ENCODE measurements at regions not wholly inside any gene's neighbourhood (a gene's known extent, or its start where the extent isn't known, plus 50 kb on each side); places are given as distances from the start of the nearest gene placed in this dataset.

- no peaks in the 10 kb centered on the region for H3K27me3 ChIP-seq (ENCODE audit: control insufficient read depth, insufficient read depth, low read length)
- H3K9me3 ChIP-seq (ENCODE audit: control insufficient read depth, low read depth, low read length): no peaks in the 10 kb centered on the region
- H3K4me3 ChIP-seq (ENCODE audit: low read length): no peak overlapping the region
- H3K9ac ChIP-seq (ENCODE audit: low read length): no peak overlapping the region
- no peaks in the 10 kb centered on the region for H3K36me3 ChIP-seq (ENCODE audit: control insufficient read depth, low read depth, low read length)
- H3K4me1 ChIP-seq (ENCODE audit: control insufficient read depth, low read depth, low read length): peaks cover 8% of the 10 kb centered on the region
- H3K27ac ChIP-seq (ENCODE audit: low read length): no peak overlapping the region
Measured at GRCh38 chr4:159483782-159484741, 381.2 kb downstream of the RAPGEF2 start.

GRCh38 chr4:159484864-159485263 lies 382.0 kb downstream of the RAPGEF2 start:
- H3K4me1 ChIP-seq (ENCODE audit: control insufficient read depth, low read depth, low read length): peaks cover 8% of the 10 kb centered on the region
- no peak overlapping the region for H3K9ac ChIP-seq (ENCODE audit: low read length)
- no peaks in the 10 kb centered on the region for H3K27me3 ChIP-seq (ENCODE audit: control insufficient read depth, insufficient read depth, low read length)
- H3K27ac ChIP-seq (ENCODE audit: low read length): no peak overlapping the region
- H3K4me3 ChIP-seq (ENCODE audit: low read length): no peak overlapping the region
- no peaks in the 10 kb centered on the region for H3K36me3 ChIP-seq (ENCODE audit: control insufficient read depth, low read depth, low read length)
- no peaks in the 10 kb centered on the region for H3K9me3 ChIP-seq (ENCODE audit: control insufficient read depth, low read depth, low read length)

GRCh38 chr4:159487284-159487747 lies 384.4 kb downstream of the RAPGEF2 start:
- H3K9ac ChIP-seq (ENCODE audit: low read length): no peak overlapping the region
- H3K4me1 ChIP-seq (ENCODE audit: control insufficient read depth, low read depth, low read length): peaks cover 8% of the 10 kb centered on the region
- peaks cover 13% of the 10 kb centered on the region for H3K9me3 ChIP-seq (ENCODE audit: control insufficient read depth, low read depth, low read length)
- no peak overlapping the region for H3K4me3 ChIP-seq (ENCODE audit: low read length)
- H3K36me3 ChIP-seq (ENCODE audit: control insufficient read depth, low read depth, low read length): no peaks in the 10 kb centered on the region
- no peak overlapping the region for H3K27ac ChIP-seq (ENCODE audit: low read length)
- H3K27me3 ChIP-seq (ENCODE audit: control insufficient read depth, insufficient read depth, low read length): no peaks in the 10 kb centered on the region

GRCh38 chr4:159489646-159490045 lies 386.8 kb downstream of the RAPGEF2 start:
- Histone ChIP-seq H3K9me3 (ENCODE audit: control insufficient read depth, low read depth, low read length) (peaks cover 13% of the 10 kb centered on the region), H3K27me3 (ENCODE audit: control insufficient read depth, insufficient read depth, low read length) (no peaks in the 10 kb centered on the region), H3K9ac (ENCODE audit: low read length) (no peak overlapping the region), H3K4me1 (ENCODE audit: control insufficient read depth, low read depth, low read length) (peaks cover 8% of the 10 kb centered on the region), H3K27ac (ENCODE audit: low read length) (no peak overlapping the region), H3K36me3 (ENCODE audit: control insufficient read depth, low read depth, low read length) (no peaks in the 10 kb centered on the region), H3K4me3 (ENCODE audit: low read length) (no peak overlapping the region)

GRCh38 chr4:159495515-159496236 lies 392.8 kb downstream of the RAPGEF2 start:
- H3K4me3 ChIP-seq (ENCODE audit: low read length): no peak overlapping the region
- H3K27me3 ChIP-seq (ENCODE audit: control insufficient read depth, insufficient read depth, low read length): no peaks in the 10 kb centered on the region
- H3K27ac ChIP-seq (ENCODE audit: low read length): no peak overlapping the region
- H3K36me3 ChIP-seq (ENCODE audit: control insufficient read depth, low read depth, low read length): no peaks in the 10 kb centered on the region
- peaks cover 8% of the 10 kb centered on the region for H3K9me3 ChIP-seq (ENCODE audit: control insufficient read depth, low read depth, low read length)
- no peak overlapping the region for H3K9ac ChIP-seq (ENCODE audit: low read length)
- no peaks in the 10 kb centered on the region for H3K4me1 ChIP-seq (ENCODE audit: control insufficient read depth, low read depth, low read length)

- Histone ChIP-seq H3K9ac (ENCODE audit: low read length) (no peak overlapping the region), H3K4me1 (ENCODE audit: control insufficient read depth, low read depth, low read length) (no peaks in the 10 kb centered on the region), H3K27me3 (ENCODE audit: control insufficient read depth, insufficient read depth, low read length) (no peaks in the 10 kb centered on the region), H3K36me3 (ENCODE audit: control insufficient read depth, low read depth, low read length) (no peaks in the 10 kb centered on the region), H3K4me3 (ENCODE audit: low read length) (no peak overlapping the region), H3K9me3 (ENCODE audit: control insufficient read depth, low read depth, low read length) (peaks cover 3% of the 10 kb centered on the region), H3K27ac (ENCODE audit: low read length) (no peak overlapping the region)
Measured at GRCh38 chr4:159496248-159496647, 393.4 kb downstream of the RAPGEF2 start.

GRCh38 chr4:159497936-159498335 lies 395.1 kb downstream of the RAPGEF2 start:
- Histone ChIP-seq H3K4me3 (ENCODE audit: low read length) (no peak overlapping the region), H3K4me1 (ENCODE audit: control insufficient read depth, low read depth, low read length) (peaks cover 5% of the 10 kb centered on the region), H3K27ac (ENCODE audit: low read length) (no peak overlapping the region), H3K9ac (ENCODE audit: low read length) (no peak overlapping the region), H3K27me3 (ENCODE audit: control insufficient read depth, insufficient read depth, low read length) (no peaks in the 10 kb centered on the region), H3K9me3 (ENCODE audit: control insufficient read depth, low read depth, low read length) (no peaks in the 10 kb centered on the region), H3K36me3 (ENCODE audit: control insufficient read depth, low read depth, low read length) (no peaks in the 10 kb centered on the region)

GRCh38 chr4:159498446-159499115 lies 395.7 kb downstream of the RAPGEF2 start:
- H3K4me3 ChIP-seq (ENCODE audit: low read length): no peak overlapping the region
- H3K27me3 ChIP-seq (ENCODE audit: control insufficient read depth, insufficient read depth, low read length): no peaks in the 10 kb centered on the region
- no peak overlapping the region for H3K27ac ChIP-seq (ENCODE audit: low read length)
- no peaks in the 10 kb centered on the region for H3K9me3 ChIP-seq (ENCODE audit: control insufficient read depth, low read depth, low read length)
- no peaks in the 10 kb centered on the region for H3K36me3 ChIP-seq (ENCODE audit: control insufficient read depth, low read depth, low read length)
- peaks cover 11% of the 10 kb centered on the region for H3K4me1 ChIP-seq (ENCODE audit: control insufficient read depth, low read depth, low read length)
- no peak overlapping the region for H3K9ac ChIP-seq (ENCODE audit: low read length)

GRCh38 chr4:159500861-159501260 lies 398.0 kb downstream of the RAPGEF2 start:
- Histone ChIP-seq H3K27me3 (ENCODE audit: control insufficient read depth, insufficient read depth, low read length) (no peaks in the 10 kb centered on the region), H3K4me3 (ENCODE audit: low read length) (no peak overlapping the region), H3K9me3 (ENCODE audit: control insufficient read depth, low read depth, low read length) (no peaks in the 10 kb centered on the region), H3K9ac (ENCODE audit: low read length) (no peak overlapping the region), H3K27ac (ENCODE audit: low read length) (no peak overlapping the region), H3K36me3 (ENCODE audit: control insufficient read depth, low read depth, low read length) (no peaks in the 10 kb centered on the region), H3K4me1 (ENCODE audit: control insufficient read depth, low read depth, low read length) (peaks cover 32% of the 10 kb centered on the region)

- H3K4me3 ChIP-seq (ENCODE audit: low read length): peak overlapping the region; percentile 45
- no peaks in the 10 kb centered on the region for H3K27me3 ChIP-seq (ENCODE audit: control insufficient read depth, insufficient read depth, low read length)
- H3K9ac ChIP-seq (ENCODE audit: low read length): peak overlapping the region; percentile 9
- H3K36me3 ChIP-seq (ENCODE audit: control insufficient read depth, low read depth, low read length): no peaks in the 10 kb centered on the region
- H3K4me1 ChIP-seq (ENCODE audit: control insufficient read depth, low read depth, low read length): peaks cover 32% of the 10 kb centered on the region
- H3K9me3 ChIP-seq (ENCODE audit: control insufficient read depth, low read depth, low read length): no peaks in the 10 kb centered on the region
- H3K27ac ChIP-seq (ENCODE audit: low read length): no peak overlapping the region
Measured at GRCh38 chr4:159503236-159504008, 400.5 kb downstream of the RAPGEF2 start.

- H3K9ac ChIP-seq (ENCODE audit: low read length): no peak overlapping the region
- no peak overlapping the region for H3K27ac ChIP-seq (ENCODE audit: low read length)
- no peaks in the 10 kb centered on the region for H3K27me3 ChIP-seq (ENCODE audit: control insufficient read depth, insufficient read depth, low read length)
- H3K4me1 ChIP-seq (ENCODE audit: control insufficient read depth, low read depth, low read length): peaks cover 32% of the 10 kb centered on the region
- H3K4me3 ChIP-seq (ENCODE audit: low read length): no peak overlapping the region
- H3K36me3 ChIP-seq (ENCODE audit: control insufficient read depth, low read depth, low read length): no peaks in the 10 kb centered on the region
- H3K9me3 ChIP-seq (ENCODE audit: control insufficient read depth, low read depth, low read length): no peaks in the 10 kb centered on the region
Measured at GRCh38 chr4:159504684-159505083, 401.8 kb downstream of the RAPGEF2 start.

Data from iPS-18a (cell line).